PC-3 (cell line): ENCODE measurements at regions not wholly inside any gene's neighbourhood (a gene's known extent, or its start where the extent isn't known, plus 50 kb on each side); places are given as distances from the start of the nearest gene placed in this dataset.
A peak's percentile ranks its signal among the peaks of the same experiment; 100 is the strongest.

Source experiments
- ATAC-seq: fragments of 200-7000 bp; cut with Tn5 transposase; 2 replicates; pipeline ENCODE4 v1.9.1; 2020; ENCODE audit warnings: mild to moderate bottlenecking, moderate library complexity
- BruUV-seq: library from RNA; stranded (reverse); fragments of 400-500 nt; replicated peaks from 2 replicates; lab custom pipeline; 2021; lab: Mats Ljungman, UMichigan
- CTCF ChIA-PET: fragments of 300-600 bp; sonication (Branson Sonifier 250); formaldehyde crosslinking; loops from one replicate; lab custom pipeline; 2022; ENCODE audit warnings: antibody characterized with exemption; lab: Charles Lee
- POLR2A ChIA-PET: fragments of 300-600 bp; sonication (Branson Sonifier 250); formaldehyde crosslinking; loops from one replicate; lab custom pipeline; 2022; ENCODE audit warnings: antibody characterized with exemption; ENCODE audit not compliant: unreplicated experiment; lab: Charles Lee
- DNase-seq: peaks from one replicate; pipeline ENCODE4 v3.0.0-alpha.2; 2015
- H2AFZ ChIP-seq: fragments of 300-600 bp; sonication (generic); 2 replicates; pipeline ENCODE4 v1.6.0; 2016; ENCODE audit warnings: antibody characterized with exemption, low read length
- H3F3A ChIP-seq: fragments of 300-600 bp; sonication (generic); one replicate; pipeline ENCODE4 v1.6.0; 2017; ENCODE audit warnings: antibody characterized with exemption, low read length, control low read depth, mild to moderate bottlenecking; ENCODE audit not compliant: unreplicated experiment
- H3K27ac ChIP-seq: fragments of 300-600 bp; sonication (generic); 2 replicates; pipeline ENCODE4 v1.5.1; 2016; ENCODE audit warnings: mild to moderate bottlenecking, low read length
- H3K27me3 ChIP-seq: fragments of 300-600 bp; sonication (generic); 2 replicates; pipeline ENCODE4 v1.6.1; 2016; ENCODE audit warnings: low read length, mixed read lengths
- H3K36me3 ChIP-seq: fragments of 300-600 bp; sonication (generic); 2 replicates; pipeline ENCODE4 v1.6.1; 2016; ENCODE audit warnings: low read depth, mixed run types, low read length, mixed read lengths
- H3K4me1 ChIP-seq: fragments of 300-600 bp; sonication (generic); 2 replicates; pipeline ENCODE4 v1.5.1; 2016; ENCODE audit warnings: low read length; ENCODE audit not compliant: insufficient read depth
- H3K4me2 ChIP-seq: fragments of 300-600 bp; sonication (generic); 2 replicates; pipeline ENCODE4 v1.6.0; 2016; ENCODE audit warnings: low read length
- H3K4me3 ChIP-seq: fragments of 300-600 bp; sonication (generic); 2 replicates; pipeline ENCODE4 v1.5.1; 2016; ENCODE audit warnings: mild to moderate bottlenecking, low read length, mixed read lengths
- H3K79me2 ChIP-seq: fragments of 300-600 bp; sonication (generic); 2 replicates; pipeline ENCODE4 v1.6.1; 2017; ENCODE audit warnings: low read length, mixed read lengths
- H3K9ac ChIP-seq: fragments of 300-600 bp; sonication (generic); 2 replicates; pipeline ENCODE4 v1.6.0; 2016; ENCODE audit warnings: mild to moderate bottlenecking, low read length
- H3K9me2 ChIP-seq: fragments of 300-600 bp; sonication (generic); replicated peaks from 2 replicates; pipeline ENCODE4 v1.6.1; 2016; ENCODE audit warnings: mixed run types, low read length, mixed read lengths
- H3K9me3 ChIP-seq: fragments of 300-600 bp; sonication (generic); 2 replicates; pipeline ENCODE4 v1.6.1; 2016; ENCODE audit warnings: low read length, mixed read lengths
- H4K20me1 ChIP-seq: fragments of 300-600 bp; sonication (generic); 2 replicates; pipeline ENCODE4 v1.6.1; 2016; ENCODE audit warnings: low read length, mixed read lengths
- CTCF ChIP-seq: fragments of 300-600 bp; sonication (generic); conservative IDR thresholded peaks from 2 replicates; pipeline ENCODE4 v1.5.1; 2017; ENCODE audit warnings: antibody characterized with exemption, low read depth, mild to moderate bottlenecking, low read length
- EZH2 ChIP-seq: fragments of 300-600 bp; sonication (generic); IDR thresholded peaks from one replicate; pipeline ENCODE4 v1.6.1; 2017; ENCODE audit warnings: antibody characterized with exemption, mild to moderate bottlenecking, low read length; ENCODE audit not compliant: unreplicated experiment
- EZH2phosphoT487 ChIP-seq: fragments of 300-600 bp; sonication (generic); IDR thresholded peaks from 2 replicates; pipeline ENCODE4 v1.6.1; 2018; ENCODE audit warnings: mild to moderate bottlenecking, antibody characterized with exemption, low read length, borderline replicate concordance
- intact Hi-C: fragments of 100-400 bp; cut with micrococcal nuclease; formaldehyde crosslinking; loops from 2 replicates; pipeline ENCODE4 v1.9.0; 2023

DNA sequence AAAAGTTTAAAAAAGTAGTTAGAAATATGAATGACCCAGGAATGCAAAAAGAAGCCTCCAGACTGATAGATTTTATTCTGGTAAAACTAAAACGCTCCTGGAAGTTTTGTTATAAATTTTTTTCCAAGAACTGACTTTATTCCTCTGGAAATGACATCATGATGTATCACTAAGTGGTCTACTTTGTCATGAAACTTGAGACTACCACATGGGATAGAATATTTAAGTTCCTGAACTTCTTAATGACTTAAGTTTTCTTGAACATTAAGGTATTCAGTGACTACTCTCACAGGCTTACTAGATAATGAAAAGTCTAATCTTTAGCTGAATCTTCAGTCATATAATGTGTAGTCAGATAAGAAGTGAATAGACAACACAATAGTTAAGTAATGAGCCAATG lies 842.2 kb downstream of the USP25 start:
- ChIA-PET POLR2A (no interaction called here), CTCF (no interaction called here)

GRCh38 chr21:16573578-16573977 lies 843.8 kb downstream of the USP25 start:
- H3K9me2 ChIP-seq, result no peaks in the 10 kb centered on the region
- no peak for DNase-seq
- POLR2A ChIA-PET, result interaction anchor here (0.7 kb wide), 1 partner anchor 115 kb away, joined by 5 read pairs; no protein-coding TSS in a partner anchor
- H3K9ac ChIP-seq, result no peak overlapping the region
- H3K4me3 ChIP-seq, result no peak overlapping the region
- ATAC-seq, result no peak
- no peaks in the 10 kb centered on the region for H3K27me3 ChIP-seq
- intact Hi-C loops, result no loop called here
- H4K20me1 ChIP-seq, result no peaks in the 10 kb centered on the region
- no peak overlapping the region for H3K27ac ChIP-seq
- H3K9me3 ChIP-seq, result no peaks in the 10 kb centered on the region
- H3F3A ChIP-seq, result no peaks in the 10 kb centered on the region
- H3K79me2 ChIP-seq, result no peaks in the 10 kb centered on the region
- H2AFZ ChIP-seq, result no peak overlapping the region
- CTCF ChIA-PET, result no interaction called here
- peaks cover 6% of the 10 kb centered on the region; the same call in 1 of the 2 replicates for H3K4me1 ChIP-seq
- no peak overlapping the region for H3K4me2 ChIP-seq
- no peaks in the 10 kb centered on the region for H3K36me3 ChIP-seq
- no TSS peak for BruUV-seq
- TF ChIP-seq EZH2phosphoT487 (no peak), EZH2 (no peak), CTCF (no peak)

More for the DNA sequence above, 842.2 kb downstream of the USP25 start:
- Histone ChIP-seq H3K9ac (no peak overlapping the region), H3K36me3 (no peaks in the 10 kb centered on the region), H3K9me2 (no peaks in the 10 kb centered on the region), H3K9me3 (no peaks in the 10 kb centered on the region), H2AFZ (no peak overlapping the region), H4K20me1 (no peaks in the 10 kb centered on the region), H3K4me2 (peak overlapping the region; percentile 56; the same call in 1 of the 2 replicates), H3K27me3 (no peaks in the 10 kb centered on the region), H3K4me3 (no peak overlapping the region), H3F3A (no peaks in the 10 kb centered on the region), H3K27ac (peak overlapping the region; percentile 10; the same call in 1 of the 2 replicates), H3K4me1 (peaks cover 6% of the 10 kb centered on the region; the same call in 1 of the 2 replicates), H3K79me2 (no peaks in the 10 kb centered on the region)
- TF ChIP-seq EZH2 (no peak), EZH2phosphoT487 (no peak), CTCF (no peak)
- no TSS peak for BruUV-seq
- no peak for ATAC-seq
- intact Hi-C loops, result no loop called here
- peak; percentile 19 for DNase-seq

- Histone ChIP-seq H3K4me1 (no peaks in the 10 kb centered on the region), H3K4me3 (no peak overlapping the region), H3K27me3 (no peaks in the 10 kb centered on the region), H3K27ac (no peak overlapping the region), H3K9me2 (no peaks in the 10 kb centered on the region), H2AFZ (no peak overlapping the region), H3K9ac (no peak overlapping the region), H3K9me3 (no peaks in the 10 kb centered on the region), H3F3A (no peaks in the 10 kb centered on the region), H3K36me3 (no peaks in the 10 kb centered on the region), H3K4me2 (no peak overlapping the region), H4K20me1 (no peaks in the 10 kb centered on the region), H3K79me2 (no peaks in the 10 kb centered on the region)
- ATAC-seq, result no peak
- no TSS peak for BruUV-seq
- no peak for DNase-seq
- ChIA-PET POLR2A (no interaction called here), CTCF (no interaction called here)
- intact Hi-C loops, result no loop called here
- TF ChIP-seq EZH2 (no peak), EZH2phosphoT487 (no peak), CTCF (no peak)
These were observed 848.2 kb downstream of the USP25 start for GRCh38 chr21:16577975-16578374.
